ENCODE measurements at regions not wholly inside any gene's neighbourhood (a gene's known extent, or its start where the extent isn't known, plus 50 kb on each side); places are given as distances from the start of the nearest gene placed in this dataset.
"Not testable (repeated sequence)": the region's sequence is repeated elsewhere in the genome, so short reads cannot be mapped to it uniquely, and the experiment has no call there.

DNA sequence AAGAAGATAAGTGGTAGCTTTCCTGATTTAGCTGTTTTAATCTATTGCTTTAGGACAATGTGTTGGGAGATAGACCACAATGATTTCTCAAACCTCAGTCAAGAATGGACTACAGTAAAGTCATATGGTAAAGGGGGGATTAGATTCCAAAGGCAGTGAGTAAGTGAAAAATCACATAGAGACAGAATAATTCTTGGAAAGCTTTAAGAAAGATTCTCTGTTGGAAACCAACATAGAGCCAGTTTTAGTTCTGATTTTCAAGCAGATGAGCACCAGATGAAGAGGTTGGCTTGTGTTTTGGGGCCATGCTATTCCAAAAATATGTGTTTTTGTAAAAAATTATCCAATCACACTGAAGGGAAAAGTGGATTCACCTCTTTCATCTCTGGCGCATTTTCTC lies 256.8 kb upstream of the RPS23 start:
- TF ChIP-seq, protein P1, sequence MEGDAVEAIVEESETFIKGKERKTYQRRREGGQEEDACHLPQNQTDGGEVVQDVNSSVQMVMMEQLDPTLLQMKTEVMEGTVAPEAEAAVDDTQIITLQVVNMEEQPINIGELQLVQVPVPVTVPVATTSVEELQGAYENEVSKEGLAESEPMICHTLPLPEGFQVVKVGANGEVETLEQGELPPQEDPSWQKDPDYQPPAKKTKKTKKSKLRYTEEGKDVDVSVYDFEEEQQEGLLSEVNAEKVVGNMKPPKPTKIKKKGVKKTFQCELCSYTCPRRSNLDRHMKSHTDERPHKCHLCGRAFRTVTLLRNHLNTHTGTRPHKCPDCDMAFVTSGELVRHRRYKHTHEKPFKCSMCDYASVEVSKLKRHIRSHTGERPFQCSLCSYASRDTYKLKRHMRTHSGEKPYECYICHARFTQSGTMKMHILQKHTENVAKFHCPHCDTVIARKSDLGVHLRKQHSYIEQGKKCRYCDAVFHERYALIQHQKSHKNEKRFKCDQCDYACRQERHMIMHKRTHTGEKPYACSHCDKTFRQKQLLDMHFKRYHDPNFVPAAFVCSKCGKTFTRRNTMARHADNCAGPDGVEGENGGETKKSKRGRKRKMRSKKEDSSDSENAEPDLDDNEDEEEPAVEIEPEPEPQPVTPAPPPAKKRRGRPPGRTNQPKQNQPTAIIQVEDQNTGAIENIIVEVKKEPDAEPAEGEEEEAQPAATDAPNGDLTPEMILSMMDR (conservative IDR thresholded peaks at IDR 0.05; ENCODE audit: low read length): no peak
- peak; percentile 69 for DNase-seq (ENCODE audit: low read depth)
- no peak overlapping the region for H3K4me3 ChIP-seq (ENCODE audit: low read length)

DNA sequence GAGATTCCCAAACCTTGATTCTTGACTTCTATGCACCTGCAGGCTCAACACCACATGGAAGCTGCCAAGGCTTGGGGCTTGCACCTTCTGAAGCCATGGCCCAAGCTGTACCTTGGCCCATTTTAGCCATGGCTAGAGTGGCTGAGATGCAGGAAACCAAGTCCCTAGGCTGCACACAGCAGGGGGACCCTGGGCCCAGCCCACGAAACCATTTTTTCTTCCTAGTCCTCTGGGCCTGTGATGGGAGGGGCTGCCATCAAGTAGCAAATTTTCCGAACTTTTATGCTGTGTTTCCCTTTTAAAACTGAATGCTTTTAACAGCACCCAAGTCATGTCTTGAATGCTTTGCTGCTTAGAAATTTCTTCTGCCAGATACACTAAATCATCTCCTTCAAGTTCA lies 253.9 kb upstream of the RPS23 start:
- DNase-seq (ENCODE audit: low read depth); H3K4me3 ChIP-seq (ENCODE audit: low read length): not testable (repeated sequence)

GRCh38 chr5:82526540-82526939 lies 248.4 kb upstream of the RPS23 start:
- H3K4me3 ChIP-seq (ENCODE audit: low read length): no peak overlapping the region
- DNase-seq (ENCODE audit: low read depth): no peak
- TF ChIP-seq, protein P1 (conservative IDR thresholded peaks at IDR 0.05; ENCODE audit: low read length): no peak

DNA sequence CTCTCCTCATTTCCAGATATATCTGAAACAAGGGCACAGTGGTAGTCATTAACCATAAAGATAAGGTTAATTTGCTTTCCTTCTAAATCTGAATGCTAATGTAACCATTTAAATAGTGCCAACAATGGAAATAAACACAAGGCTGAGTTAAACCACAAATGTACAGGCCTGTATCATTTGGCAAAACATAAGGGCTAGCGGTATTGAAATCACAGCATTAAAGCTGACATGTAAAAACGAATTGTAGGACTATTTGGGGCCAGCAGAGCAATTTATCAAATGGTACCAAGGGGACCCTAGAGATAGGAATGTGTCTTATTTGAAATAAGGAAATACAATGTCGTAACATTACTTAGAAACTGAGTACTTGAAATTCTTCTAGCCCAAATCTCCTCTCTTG lies 247.5 kb upstream of the RPS23 start:
- H3K4me3 ChIP-seq (ENCODE audit: low read length): no peak overlapping the region
- TF ChIP-seq, protein P1 (conservative IDR thresholded peaks at IDR 0.05; ENCODE audit: low read length): no peak
- no peak for DNase-seq (ENCODE audit: low read depth)

DNA sequence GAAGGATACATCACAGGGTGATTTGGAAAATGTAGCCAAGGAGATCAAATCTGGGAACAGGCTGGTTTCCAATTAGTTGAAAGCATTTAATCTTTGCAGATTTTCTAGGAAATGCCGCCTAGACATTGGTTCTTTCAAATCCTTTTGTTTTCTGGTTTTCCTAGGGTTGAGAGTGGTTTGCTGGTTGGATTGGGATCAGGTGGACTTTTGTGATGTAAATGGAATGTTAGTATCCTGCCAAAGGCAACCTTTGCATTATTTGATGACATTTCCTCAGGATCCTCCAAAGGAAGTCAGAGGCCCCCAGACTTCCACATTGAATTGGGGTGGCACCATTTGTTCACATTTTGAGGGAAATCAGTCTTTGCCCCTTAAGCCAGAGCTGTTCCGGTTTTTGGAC lies 245.5 kb upstream of the RPS23 start:
- no peak for DNase-seq (ENCODE audit: low read depth)
- H3K4me3 ChIP-seq (ENCODE audit: low read length): no peak overlapping the region
- TF ChIP-seq, protein P1 (conservative IDR thresholded peaks at IDR 0.05; ENCODE audit: low read length): no peak

DNA sequence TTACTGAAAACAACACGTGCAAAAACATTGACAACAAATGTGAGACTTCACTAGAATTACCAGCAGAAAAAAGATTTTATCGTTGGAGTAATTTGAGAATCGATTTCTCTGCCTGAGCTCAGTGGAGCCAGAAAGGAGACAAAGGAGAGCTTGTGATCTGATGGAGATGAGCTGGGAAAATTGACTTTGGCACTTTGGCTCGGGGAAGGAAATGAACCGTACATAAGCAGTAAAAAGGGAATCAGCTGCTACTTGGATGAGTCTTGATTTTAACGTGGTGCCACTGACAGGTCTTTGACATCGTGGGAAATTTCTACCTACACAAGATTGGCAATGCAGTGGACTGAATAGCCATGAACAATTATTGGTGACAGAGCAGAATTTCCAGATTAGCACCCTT lies 244.7 kb upstream of the RPS23 start:
- TF ChIP-seq, protein P1 (conservative IDR thresholded peaks at IDR 0.05; ENCODE audit: low read length): no peak
- no peak for DNase-seq (ENCODE audit: low read depth)
- no peak overlapping the region for H3K4me3 ChIP-seq (ENCODE audit: low read length)

DNA sequence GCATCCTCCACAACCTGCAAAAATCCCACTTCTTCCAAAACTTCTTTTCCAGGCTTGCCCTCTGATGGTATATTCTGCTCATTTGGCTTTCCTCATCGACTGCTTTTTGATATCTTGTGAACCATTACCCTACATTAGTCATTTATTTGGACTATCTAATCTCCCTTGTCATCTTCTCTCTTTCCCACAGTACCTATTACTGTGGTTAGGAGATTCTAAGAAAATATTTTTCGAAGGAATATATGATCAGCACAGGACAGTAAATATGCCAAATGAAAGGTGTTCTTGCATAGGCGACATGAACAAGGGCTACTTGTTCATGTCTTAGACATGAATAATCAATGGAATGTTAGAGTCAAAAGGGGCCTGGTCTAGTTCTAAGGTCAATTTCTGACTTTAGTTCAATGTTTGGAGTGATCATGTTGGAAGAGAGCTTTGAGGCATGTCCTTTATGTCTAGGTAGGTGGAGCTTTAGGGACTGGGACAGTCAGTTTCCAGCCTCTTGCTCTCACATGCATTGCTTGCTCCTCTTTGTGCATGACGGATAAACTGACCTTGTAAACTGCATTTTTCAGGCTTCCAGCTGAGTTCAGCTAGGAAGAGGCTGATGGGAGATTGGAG lies 243.4 kb upstream of the RPS23 start:
- no peak overlapping the region for H3K4me3 ChIP-seq (ENCODE audit: low read length)
- DNase-seq (ENCODE audit: low read depth): no peak
- TF ChIP-seq, protein P1 (conservative IDR thresholded peaks at IDR 0.05; ENCODE audit: low read length): no peak

- no peak for DNase-seq (ENCODE audit: low read depth)
- H3K4me3 ChIP-seq (ENCODE audit: low read length): no peak overlapping the region
- TF ChIP-seq, protein P1 (conservative IDR thresholded peaks at IDR 0.05; ENCODE audit: low read length): no peak
Measured at GRCh38 chr5:82519558-82519957, 241.4 kb upstream of the RPS23 start.

Data from AG10803 (cell line).